ENCODE measurements at regions not wholly inside any gene's neighbourhood (a gene's known extent, or its start where the extent isn't known, plus 50 kb on each side); places are given as distances from the start of the nearest gene placed in this dataset.

DNA sequence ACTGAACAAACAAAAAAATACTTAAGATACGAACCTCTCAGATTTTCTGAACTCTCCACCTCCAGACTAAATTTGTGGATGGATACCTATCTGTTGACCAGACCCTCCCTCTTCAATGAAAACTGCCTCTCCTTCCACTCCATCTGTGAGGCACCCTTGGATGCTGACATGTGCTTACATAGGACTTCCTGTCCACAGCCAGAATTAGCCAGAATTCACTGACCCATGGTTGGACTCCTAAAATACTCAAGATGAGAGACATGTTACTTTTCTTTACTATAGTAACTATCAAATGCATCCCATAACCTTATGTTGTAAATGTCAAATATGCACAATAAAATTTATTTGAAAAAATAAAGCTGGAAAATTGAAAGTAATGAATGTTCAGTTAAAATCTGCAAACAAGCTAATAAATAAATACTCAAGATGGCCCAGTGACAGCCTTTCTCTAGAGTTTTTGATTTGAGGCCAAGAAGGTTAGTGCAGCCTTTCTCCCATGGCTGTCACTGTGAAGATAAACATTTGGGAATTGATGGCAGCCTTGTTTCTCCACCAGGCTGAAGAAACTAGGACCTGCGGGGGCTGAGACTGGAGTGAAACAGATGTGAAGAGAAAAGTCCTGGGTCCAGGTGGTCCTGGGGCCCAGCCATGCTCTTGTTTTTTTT lies 287.0 kb downstream of the ZEB1 start:
- no peak for TF ChIP-seq FOXA1 (IDR thresholded peaks at IDR 0.05)
- TF ChIP-seq SUZ12 (IDR thresholded peaks at IDR 0.05): no peak
- no peak for TF ChIP-seq ZNF384 (IDR thresholded peaks at IDR 0.05)
- TF ChIP-seq FOXM1 (IDR thresholded peaks at IDR 0.05; ENCODE audit: borderline replicate concordance): no peak
- TF ChIP-seq SP1 (IDR thresholded peaks at IDR 0.05): no peak
- no peak for TF ChIP-seq ELF4 (IDR thresholded peaks at IDR 0.05)
- TF ChIP-seq LEF1 (IDR thresholded peaks at IDR 0.05; ENCODE audit: borderline replicate concordance): no peak
- TF ChIP-seq HDGF (IDR thresholded peaks at IDR 0.05; ENCODE audit: borderline replicate concordance): no peak
- TF ChIP-seq FOXK2 (IDR thresholded peaks at IDR 0.05): no peak
- no peak for TF ChIP-seq BHLHE40 (IDR thresholded peaks at IDR 0.05; ENCODE audit: borderline replicate concordance)
